ELR (cell line): ENCODE measurements at regions not wholly inside any gene's neighbourhood (a gene's known extent, or its start where the extent isn't known, plus 50 kb on each side); places are given as distances from the start of the nearest gene placed in this dataset.
"Not testable (repeated sequence)": the region's sequence is repeated elsewhere in the genome, so short reads cannot be mapped to it uniquely, and the experiment has no call there.

Experiments used
- DNase-seq: peaks from one replicate; pipeline ENCODE4 v3.0.0-alpha.2; 2015; ENCODE audit warnings: low read depth

GRCh38 chr10:118966076-118966849, 63.3 kb upstream of the NANOS1 start:
- DNase-seq = no peak

- DNase-seq = no peak
Measured at GRCh38 chr10:118966850-118967125, 62.7 kb upstream of the NANOS1 start.

GRCh38 chr10:118967160-118967559, 62.4 kb upstream of the NANOS1 start:
- no peak for DNase-seq

GRCh38 chr10:118968060-118968459, 61.5 kb upstream of the NANOS1 start:
- DNase-seq = no peak

- no peak for DNase-seq
Measured at GRCh38 chr10:118968482-118968881, 61.0 kb upstream of the NANOS1 start.

- DNase-seq = no peak
Measured at GRCh38 chr10:118969014-118969413, 60.5 kb upstream of the NANOS1 start.

- no peak for DNase-seq
Measured at GRCh38 chr10:118970770-118971169, 58.7 kb upstream of the NANOS1 start.

- no peak for DNase-seq
Measured at GRCh38 chr10:118971187-118971586, 58.3 kb upstream of the NANOS1 start.

- no peak for DNase-seq
Measured at GRCh38 chr10:118971876-118972275, 57.6 kb upstream of the NANOS1 start.

GRCh38 chr10:118973744-118974143, 55.8 kb upstream of the NANOS1 start:
- no peak for DNase-seq

- no peak for DNase-seq
Measured at GRCh38 chr10:118974951-118975350, 54.6 kb upstream of the NANOS1 start.

GRCh38 chr10:118976219-118976618, 53.3 kb upstream of the NANOS1 start:
- not testable (repeated sequence) for DNase-seq

GRCh38 chr10:118977022-118977599, 52.4 kb upstream of the NANOS1 start:
- DNase-seq = no peak

- DNase-seq = no peak
Measured at GRCh38 chr10:118977835-118978234, 51.7 kb upstream of the NANOS1 start.

GRCh38 chr10:118978316-118978997, 51.1 kb upstream of the NANOS1 start:
- no peak for DNase-seq

- DNase-seq = no peak
Measured at GRCh38 chr10:118978998-118979350, 50.5 kb upstream of the NANOS1 start.

GRCh38 chr10:118979661-118980060, 49.9 kb upstream of the NANOS1 start:
- no peak for DNase-seq
